Mononuclear cell (primary cell): ENCODE measurements at regions not wholly inside any gene's neighbourhood (a gene's known extent, or its start where the extent isn't known, plus 50 kb on each side); places are given as distances from the start of the nearest gene placed in this dataset.
"Not testable (repeated sequence)": the region's sequence is repeated elsewhere in the genome, so short reads cannot be mapped to it uniquely, and the experiment has no call there.

Experiments
- H3K27me3 ChIP-seq: 2 replicates; pipeline ENCODE4 v1.6.0; 2011; ENCODE audit warnings: low read length, control low read depth; ENCODE audit not compliant: insufficient read depth
- H3K4me1 ChIP-seq: 2 replicates; pipeline ENCODE4 v1.5.1; 2011; ENCODE audit warnings: mild to moderate bottlenecking, low read length, control low read depth; ENCODE audit not compliant: insufficient read depth
- H3K4me3 ChIP-seq: 2 replicates; pipeline ENCODE4 v1.5.1; 2011; ENCODE audit warnings: mild to moderate bottlenecking, low read length, moderate library complexity
- H3K9me3 ChIP-seq: 2 replicates; pipeline ENCODE4 v1.5.1; 2011; ENCODE audit warnings: low read depth, mild to moderate bottlenecking, control low read depth, low read length

- no peaks in the 10 kb centered on the region for H3K4me1 ChIP-seq
- H3K9me3 ChIP-seq = no peaks in the 10 kb centered on the region
- H3K4me3 ChIP-seq = no peak overlapping the region
These were observed 335.9 kb downstream of the XPNPEP1 start for GRCh38 chr10:109587366-109587765.

GRCh38 chr10:109556399-109556798, 366.9 kb downstream of the XPNPEP1 start:
- Histone ChIP-seq H3K4me1 (no peaks in the 10 kb centered on the region), H3K9me3 (no peaks in the 10 kb centered on the region), H3K4me3 (no peak overlapping the region), H3K27me3 (no peaks in the 10 kb centered on the region)

More at GRCh38 chr10:109587366-109587765, 335.9 kb downstream of the XPNPEP1 start:
- no peaks in the 10 kb centered on the region for H3K27me3 ChIP-seq

GRCh38 chr10:109542050-109542603, 381.2 kb downstream of the XPNPEP1 start:
- H3K4me3 ChIP-seq, H3K27me3 ChIP-seq, H3K4me1 ChIP-seq, H3K9me3 ChIP-seq: not testable (repeated sequence)

GRCh38 chr10:109534193-109534592, 389.1 kb downstream of the XPNPEP1 start:
- H3K27me3 ChIP-seq = no peaks in the 10 kb centered on the region
- H3K4me1 ChIP-seq = no peaks in the 10 kb centered on the region
- H3K4me3 ChIP-seq = no peak overlapping the region
- no peaks in the 10 kb centered on the region for H3K9me3 ChIP-seq

- Histone ChIP-seq H3K4me1 (no peaks in the 10 kb centered on the region), H3K27me3 (no peaks in the 10 kb centered on the region), H3K4me3 (no peak overlapping the region), H3K9me3 (no peaks in the 10 kb centered on the region)
These were observed 394.1 kb downstream of the XPNPEP1 start for GRCh38 chr10:109529258-109529657.

GRCh38 chr10:109517748-109518147, 405.6 kb downstream of the XPNPEP1 start:
- Histone ChIP-seq H3K4me1 (no peaks in the 10 kb centered on the region), H3K27me3 (no peaks in the 10 kb centered on the region), H3K4me3 (no peak overlapping the region), H3K9me3 (peaks cover 7% of the 10 kb centered on the region)

- Histone ChIP-seq H3K4me3 (no peak overlapping the region), H3K27me3 (no peaks in the 10 kb centered on the region), H3K9me3 (no peaks in the 10 kb centered on the region), H3K4me1 (no peaks in the 10 kb centered on the region)
These were observed 418.9 kb downstream of the XPNPEP1 start for GRCh38 chr10:109504401-109504800.

GRCh38 chr10:109487691-109488090, 435.6 kb downstream of the XPNPEP1 start:
- Histone ChIP-seq H3K4me3 (no peak overlapping the region), H3K27me3 (no peaks in the 10 kb centered on the region), H3K4me1 (no peaks in the 10 kb centered on the region), H3K9me3 (no peaks in the 10 kb centered on the region)

GRCh38 chr10:109480836-109481235, 442.5 kb downstream of the XPNPEP1 start:
- H3K4me1 ChIP-seq = no peaks in the 10 kb centered on the region
- no peaks in the 10 kb centered on the region for H3K9me3 ChIP-seq
- H3K4me3 ChIP-seq = no peak overlapping the region
- H3K27me3 ChIP-seq = no peaks in the 10 kb centered on the region

- H3K9me3 ChIP-seq = no peaks in the 10 kb centered on the region
- H3K27me3 ChIP-seq = no peaks in the 10 kb centered on the region
- no peak overlapping the region for H3K4me3 ChIP-seq
- H3K4me1 ChIP-seq = no peaks in the 10 kb centered on the region
These were observed 447.4 kb downstream of the XPNPEP1 start for GRCh38 chr10:109475711-109476421.

- H3K4me3 ChIP-seq = no peak overlapping the region
- no peaks in the 10 kb centered on the region for H3K27me3 ChIP-seq
- H3K9me3 ChIP-seq = no peaks in the 10 kb centered on the region
- no peaks in the 10 kb centered on the region for H3K4me1 ChIP-seq
These were observed 448.5 kb downstream of the XPNPEP1 start for GRCh38 chr10:109474812-109475211.

- Histone ChIP-seq H3K9me3 (no peaks in the 10 kb centered on the region), H3K4me1 (no peaks in the 10 kb centered on the region), H3K27me3 (no peaks in the 10 kb centered on the region), H3K4me3 (no peak overlapping the region)
These were observed 449.1 kb downstream of the XPNPEP1 start for GRCh38 chr10:109474261-109474660.

- Histone ChIP-seq H3K27me3 (no peaks in the 10 kb centered on the region), H3K9me3 (no peaks in the 10 kb centered on the region), H3K4me1 (no peaks in the 10 kb centered on the region), H3K4me3 (no peak overlapping the region)
These were observed 455.8 kb downstream of the XPNPEP1 start for GRCh38 chr10:109467551-109467950.

- H3K4me1 ChIP-seq = no peaks in the 10 kb centered on the region
These were observed 458.4 kb downstream of the XPNPEP1 start for GRCh38 chr10:109464949-109465348.

GRCh38 chr10:109457302-109457638, 466.0 kb downstream of the XPNPEP1 start:
- H3K4me1 ChIP-seq = no peaks in the 10 kb centered on the region

More at GRCh38 chr10:109464949-109465348, 458.4 kb downstream of the XPNPEP1 start:
- H3K9me3 ChIP-seq = no peaks in the 10 kb centered on the region
- H3K27me3 ChIP-seq = no peaks in the 10 kb centered on the region
- no peak overlapping the region for H3K4me3 ChIP-seq

More at GRCh38 chr10:109457302-109457638, 466.0 kb downstream of the XPNPEP1 start:
- no peak overlapping the region for H3K4me3 ChIP-seq
- H3K9me3 ChIP-seq = no peaks in the 10 kb centered on the region
- H3K27me3 ChIP-seq = peaks cover 20% of the 10 kb centered on the region
